Right ventricle myocardium inferior (tissue), 1 donor: ENCODE measurements at regions not wholly inside any gene's neighbourhood (a gene's known extent, or its start where the extent isn't known, plus 50 kb on each side); places are given as distances from the start of the nearest gene placed in this dataset.

Experiments
- ATAC-seq: fragments of 200-7000 bp; cut with Tn5 transposase; one replicate; pipeline ENCODE4 v1.9.1; 2020; ENCODE audit warnings: mild to moderate bottlenecking, moderate library complexity
- DNase-seq: peaks from one replicate; pipeline ENCODE4 v3.0.0; 2021; ENCODE audit errors: missing footprints
- intact Hi-C: fragments of 100-400 bp; cut with DNase I; formaldehyde crosslinking; loops from one replicate; pipeline ENCODE4 v1.11.0; 2022
- donor health status: DM: no; HTN: yes; CAD: no; lungs with severe emphysema.

DNA sequence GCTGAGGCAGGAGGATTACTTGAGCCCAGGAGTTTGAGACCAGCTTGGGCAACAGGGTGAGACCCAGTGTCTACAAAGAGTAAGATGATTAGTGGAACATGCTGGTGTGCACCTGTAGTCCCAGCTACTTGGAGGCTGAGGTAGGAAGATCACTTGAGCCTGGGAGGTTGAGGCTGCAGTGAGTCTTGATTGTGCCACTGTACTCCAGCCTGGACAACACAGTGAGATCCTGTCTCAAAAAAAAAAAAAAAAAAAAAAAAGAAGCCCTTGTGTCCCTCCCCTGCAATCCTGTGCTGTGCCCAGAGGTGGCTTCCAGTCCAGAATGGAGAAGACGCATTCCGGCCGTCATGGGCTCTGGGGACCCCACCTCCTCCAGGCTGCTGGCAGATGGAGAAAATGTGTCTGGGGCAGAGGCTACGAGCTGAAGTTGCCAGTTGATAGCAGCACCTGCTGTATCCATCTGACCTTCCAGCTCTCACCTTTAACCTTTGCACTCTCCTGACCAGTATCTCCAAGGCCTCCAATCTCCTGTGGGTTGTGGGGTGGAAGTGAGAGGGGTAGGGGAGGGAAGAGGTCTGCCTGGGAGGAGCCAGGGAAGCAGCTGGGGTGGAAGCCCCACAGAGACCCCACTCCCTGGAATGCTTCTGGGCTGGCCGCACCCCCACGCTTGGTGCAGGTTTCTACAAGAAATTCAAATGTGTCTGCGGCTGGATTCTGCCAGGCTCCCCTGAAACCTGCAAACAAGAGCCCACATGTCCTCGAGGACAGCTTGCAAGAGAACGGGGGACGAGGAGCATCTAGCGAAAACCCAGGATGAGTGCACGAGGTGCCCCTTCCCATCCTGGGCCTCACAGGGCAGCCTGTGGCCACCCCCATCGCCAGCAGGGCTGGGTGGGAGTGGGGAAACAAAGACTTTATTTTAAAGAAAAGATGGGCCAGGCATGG, 148.3 kb upstream of the IER5L start:
- no peak for DNase-seq
- intact Hi-C loops: no loop called here

DNA sequence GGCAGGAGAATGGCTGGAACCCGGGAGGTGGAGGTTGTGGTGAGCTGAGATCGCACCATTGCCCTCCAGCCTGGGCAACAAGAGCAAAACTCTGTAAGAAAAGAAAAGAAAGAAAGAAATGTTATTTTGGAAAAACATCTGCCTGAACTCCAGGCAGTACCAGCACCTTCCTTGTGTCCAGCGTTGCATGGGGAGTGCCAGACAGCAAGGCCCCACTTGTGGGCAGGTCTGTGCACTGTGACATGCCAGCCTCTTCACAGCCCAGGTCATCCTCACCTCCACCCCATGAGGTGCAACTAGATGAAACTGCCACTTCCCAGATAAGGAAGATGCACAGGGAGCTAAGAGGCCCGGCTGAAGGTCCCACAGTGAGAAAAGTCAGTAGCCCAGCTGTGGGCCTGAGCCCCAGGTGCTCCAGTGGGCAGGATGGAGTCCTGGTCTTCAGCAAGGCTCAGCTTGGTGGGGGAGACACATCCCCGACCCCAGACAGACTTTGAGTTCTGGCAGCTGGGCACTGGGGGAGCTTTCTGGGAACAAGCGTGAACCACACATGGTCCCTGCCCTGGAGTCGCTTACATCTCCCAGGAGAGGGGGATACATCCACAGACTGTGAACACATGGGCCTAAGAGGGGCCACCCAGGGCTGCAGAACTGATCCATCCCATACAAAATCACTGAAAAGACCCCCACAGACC, 146.9 kb upstream of the IER5L start:
- no peak for DNase-seq
- intact Hi-C loops: loop anchor here (5.0 kb wide), 1 partner anchor 287 kb away; no protein-coding TSS in a partner anchor

More for the DNA sequence above, 148.3 kb upstream of the IER5L start:
- ATAC-seq: no peak

DNA sequence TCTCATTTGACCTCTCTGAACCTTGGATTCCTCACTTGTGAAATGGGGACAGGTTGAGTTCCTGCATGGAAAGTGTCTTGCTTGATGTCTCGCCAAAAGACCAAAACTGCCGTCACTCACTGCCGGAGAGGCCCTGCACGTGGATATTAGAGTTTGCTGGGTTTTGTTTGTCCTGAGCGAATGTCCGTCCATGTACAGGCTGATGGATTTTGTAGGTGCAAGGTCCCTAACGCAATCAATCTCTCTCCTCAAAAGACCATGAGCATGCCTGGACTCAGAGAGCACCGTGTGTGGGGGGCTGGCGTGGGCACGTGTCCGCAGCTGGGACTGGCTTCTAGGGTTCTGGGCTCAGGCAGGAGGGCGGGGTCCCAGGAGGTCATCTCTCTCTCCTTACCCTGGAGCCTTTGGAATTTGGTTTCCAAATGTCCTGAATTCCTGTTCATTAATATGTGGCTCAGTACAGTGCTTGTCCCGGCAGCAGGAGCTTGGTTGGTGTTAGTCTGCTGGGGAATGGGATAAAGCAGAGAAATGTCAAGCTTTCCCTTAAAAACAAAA, 146.0 kb upstream of the IER5L start:
- no peak for DNase-seq
- ATAC-seq: no peak
- intact Hi-C loops: loop anchor here (5.0 kb wide), 1 partner anchor 288 kb away; no protein-coding TSS in a partner anchor

More for the DNA sequence above, 146.9 kb upstream of the IER5L start:
- no peak for ATAC-seq

DNA sequence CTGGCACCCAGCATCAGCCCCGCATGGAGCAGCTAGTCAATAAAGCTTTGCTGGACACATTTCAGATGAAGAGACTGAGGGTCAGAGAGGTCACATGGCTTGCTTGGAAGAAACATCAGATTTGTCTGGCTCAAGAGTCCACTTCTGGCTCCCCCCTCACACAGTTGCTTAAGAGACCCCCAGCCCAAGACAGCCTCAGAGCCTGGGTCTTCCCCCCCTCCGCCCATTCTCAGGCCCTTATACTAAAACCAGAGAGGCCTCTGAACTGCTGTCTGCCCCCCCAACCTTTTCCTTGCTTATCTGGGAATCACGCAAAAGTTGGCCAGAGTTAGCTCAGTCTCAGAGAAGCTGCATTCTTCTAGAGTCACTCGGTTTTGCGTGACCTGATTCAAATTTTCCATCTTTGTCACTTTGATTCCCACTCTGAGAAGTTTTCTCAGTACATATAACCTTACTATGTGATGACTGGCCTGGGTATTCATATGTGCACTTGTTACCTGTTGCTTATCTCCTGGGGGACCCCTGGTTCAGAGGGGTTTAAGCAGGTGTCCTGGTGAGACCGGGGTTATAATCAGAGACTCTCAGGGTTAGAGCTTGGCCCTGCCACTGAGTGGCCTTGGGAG, 145.4 kb upstream of the IER5L start:
- DNase-seq (no peak), ATAC-seq (no peak)
- intact Hi-C loops: loop anchor here (5.0 kb wide), 1 partner anchor 289 kb away; no protein-coding TSS in a partner anchor

DNA sequence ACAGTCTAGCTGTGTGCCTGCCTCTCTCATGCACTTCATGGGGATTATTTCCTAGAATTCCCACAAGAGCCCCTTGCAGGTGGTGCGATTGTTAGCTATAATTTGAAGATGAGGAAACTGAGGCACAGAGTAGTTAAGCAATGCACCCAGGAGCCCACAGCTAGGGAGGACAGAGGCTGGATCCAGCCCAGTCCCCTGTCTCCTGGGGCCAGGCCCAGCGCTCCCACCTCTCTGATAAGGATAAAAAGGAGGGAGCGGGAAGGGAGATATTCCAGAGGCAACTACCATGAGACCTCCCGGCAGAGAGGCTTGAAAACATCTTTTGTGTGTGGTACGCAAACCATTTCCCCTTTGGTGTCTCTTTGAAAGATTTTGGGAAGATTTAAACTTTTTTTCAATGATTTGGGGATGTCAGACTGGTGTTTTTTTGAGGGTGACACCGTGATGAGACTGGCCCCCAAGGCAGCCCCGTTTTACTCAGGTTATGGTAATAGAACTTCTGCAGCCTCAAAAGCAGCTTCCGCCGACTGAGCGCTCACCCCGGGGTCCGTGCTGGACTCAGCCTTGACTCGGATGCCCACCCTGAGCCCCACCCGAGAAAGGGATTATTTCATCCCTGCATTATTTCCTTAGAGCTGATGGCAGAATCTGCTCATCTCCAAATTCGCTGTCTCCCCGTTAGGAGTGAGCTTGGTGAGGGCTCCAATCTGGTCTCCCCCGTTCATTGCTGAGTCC, 144.7 kb upstream of the IER5L start:
- ATAC-seq (no peak), DNase-seq (no peak)
- intact Hi-C loops: loop anchor here (5.0 kb wide), 1 partner anchor 289 kb away; no protein-coding TSS in a partner anchor

DNA sequence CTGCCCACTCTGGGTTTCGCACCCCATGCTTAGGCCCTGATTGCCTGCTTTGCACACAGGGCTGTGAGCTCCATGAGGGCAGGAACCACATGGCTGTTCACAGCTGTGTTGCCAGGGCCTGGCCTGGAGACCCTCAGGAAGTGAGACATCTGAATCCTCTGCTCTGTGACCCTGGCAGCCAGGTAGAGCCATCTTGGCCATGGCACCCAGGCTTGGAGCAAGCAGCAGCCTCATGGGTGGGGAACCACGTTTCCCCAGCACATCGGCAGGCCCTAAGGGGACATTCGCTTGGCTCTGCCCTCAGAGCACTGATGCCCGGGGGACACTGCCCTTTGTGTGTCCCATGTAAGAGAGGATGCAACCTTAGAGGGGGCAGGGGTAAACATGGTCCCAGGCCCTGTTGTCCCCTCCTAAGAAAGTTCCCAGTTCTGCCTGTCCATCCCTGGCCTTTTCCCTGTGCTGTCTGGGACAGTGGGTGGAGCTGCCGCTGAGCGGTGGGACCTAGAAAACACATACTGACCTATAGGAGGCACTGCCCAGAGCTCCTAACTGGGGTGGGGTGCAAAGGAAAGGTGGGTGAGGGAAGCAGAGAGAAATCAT, 144.1 kb upstream of the IER5L start:
- intact Hi-C loops: loop anchor here (5.0 kb wide), 1 partner anchor 290 kb away; no protein-coding TSS in a partner anchor
- DNase-seq (no peak), ATAC-seq (no peak)

DNA sequence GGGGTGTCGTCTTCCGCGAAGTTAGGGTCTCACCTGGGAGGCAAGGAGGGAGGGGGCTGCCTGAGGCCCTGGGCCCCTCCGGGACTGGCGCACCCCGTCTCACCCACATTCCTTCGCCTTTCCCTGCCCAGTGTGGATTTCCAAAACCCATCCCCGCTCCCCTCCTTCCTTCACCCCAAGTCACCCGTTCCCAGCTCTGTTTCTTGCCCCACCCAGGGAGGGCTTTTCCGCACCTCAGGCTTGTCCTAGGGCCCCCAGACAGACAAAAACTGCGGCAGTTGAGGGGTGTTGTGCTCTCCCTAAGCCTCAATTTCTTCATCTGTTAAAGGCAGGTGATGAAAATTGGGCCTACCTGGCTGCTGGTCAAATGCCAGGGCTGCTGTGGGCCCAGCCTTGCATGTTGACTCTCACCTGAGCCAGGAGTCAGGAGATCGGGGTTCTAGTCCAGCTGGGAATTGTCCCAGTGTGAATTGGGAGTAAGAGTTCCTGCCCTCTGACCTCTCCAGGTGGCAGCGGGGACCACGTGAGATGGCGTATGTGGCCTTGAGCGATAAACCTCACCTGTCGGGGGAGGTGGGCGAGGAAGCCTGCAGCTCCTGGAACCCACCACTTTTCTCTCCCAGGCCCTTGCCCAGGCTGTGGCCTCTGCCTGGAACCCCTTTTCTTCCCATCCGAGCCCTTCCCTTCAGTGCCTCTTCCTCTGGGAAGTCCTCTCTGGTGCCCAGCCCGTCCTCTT, 143.4 kb upstream of the IER5L start:
- intact Hi-C loops: loop anchor here (2.0 to 5.0 kb wide), 2 partner anchors 143 to 291 kb away; partner anchors contain the start of gene IER5L
- DNase-seq: no peak

DNA sequence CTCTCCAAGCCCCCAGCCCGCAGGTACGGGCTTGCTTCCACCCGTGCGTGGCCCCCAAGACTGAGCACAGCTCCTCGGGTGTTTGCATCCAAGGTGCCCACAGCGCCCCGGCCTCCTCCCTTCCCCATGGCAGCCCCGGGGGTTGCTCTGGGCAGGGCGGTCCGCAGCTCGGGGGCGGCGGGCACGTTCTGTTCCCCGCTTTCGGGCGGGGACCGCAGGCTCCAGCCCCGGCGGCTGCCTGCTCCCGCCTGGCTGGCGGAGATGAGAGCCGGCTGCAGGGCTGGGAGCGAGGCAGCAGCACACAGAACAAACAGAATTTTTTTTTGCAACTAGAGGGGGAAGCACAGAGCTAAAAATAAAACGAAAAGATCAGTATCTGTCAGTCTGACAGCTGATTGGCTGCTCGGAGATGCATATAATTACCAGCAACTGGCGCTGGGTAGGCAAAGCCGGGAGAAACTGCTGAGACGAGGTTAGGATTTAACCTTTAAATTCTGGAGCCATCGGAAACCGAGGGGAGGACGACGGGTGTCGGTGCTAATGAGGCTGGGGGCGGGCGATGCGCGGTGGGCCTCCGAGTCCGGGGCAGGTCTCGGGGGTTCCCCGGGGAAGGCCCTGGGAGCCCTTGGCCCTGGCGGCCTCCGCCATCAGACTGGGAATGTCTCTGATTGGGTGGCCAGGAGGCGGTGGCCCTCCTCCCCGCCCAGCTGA, 142.7 kb upstream of the IER5L start:
- peak; percentile 86 for DNase-seq
- ATAC-seq: peak; percentile 78
- intact Hi-C loops: loop anchor here (2.0 to 5.0 kb wide), 2 partner anchors 142 to 292 kb away; partner anchors contain the start of gene IER5L

More for the DNA sequence above, 143.4 kb upstream of the IER5L start:
- no peak for ATAC-seq

DNA sequence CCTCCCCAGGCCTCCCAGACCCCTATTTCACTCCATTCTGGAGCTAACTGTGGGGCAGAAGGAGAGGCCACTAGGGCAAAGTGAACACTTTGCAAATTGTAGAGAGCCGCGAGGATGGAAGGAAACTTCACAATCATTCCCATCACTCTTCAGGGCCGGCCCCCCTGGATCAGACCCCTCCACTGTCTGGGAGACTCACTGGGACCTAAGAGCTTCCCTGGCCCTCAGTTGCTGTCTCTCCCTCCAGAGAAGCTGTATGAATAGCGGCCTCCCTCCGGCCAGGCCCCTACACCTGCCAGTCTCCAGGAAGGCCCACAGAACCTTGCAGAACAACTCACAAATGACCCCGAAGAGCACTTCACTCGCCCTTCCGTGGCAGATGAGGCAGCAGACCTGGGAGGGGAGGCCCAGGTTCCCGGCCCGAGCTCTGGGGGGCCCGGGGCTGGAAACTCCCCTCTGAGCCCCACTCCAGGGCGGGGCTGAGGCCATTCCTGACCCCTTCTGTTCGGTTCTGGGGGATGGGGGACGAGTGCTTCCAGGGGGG, 141.9 kb upstream of the IER5L start:
- ATAC-seq: peak; percentile 0
- DNase-seq: no peak
- intact Hi-C loops: loop anchor here (2.0 to 5.0 kb wide), 3 partner anchors 68 to 292 kb away; partner anchors contain the start of gene IER5L

DNA sequence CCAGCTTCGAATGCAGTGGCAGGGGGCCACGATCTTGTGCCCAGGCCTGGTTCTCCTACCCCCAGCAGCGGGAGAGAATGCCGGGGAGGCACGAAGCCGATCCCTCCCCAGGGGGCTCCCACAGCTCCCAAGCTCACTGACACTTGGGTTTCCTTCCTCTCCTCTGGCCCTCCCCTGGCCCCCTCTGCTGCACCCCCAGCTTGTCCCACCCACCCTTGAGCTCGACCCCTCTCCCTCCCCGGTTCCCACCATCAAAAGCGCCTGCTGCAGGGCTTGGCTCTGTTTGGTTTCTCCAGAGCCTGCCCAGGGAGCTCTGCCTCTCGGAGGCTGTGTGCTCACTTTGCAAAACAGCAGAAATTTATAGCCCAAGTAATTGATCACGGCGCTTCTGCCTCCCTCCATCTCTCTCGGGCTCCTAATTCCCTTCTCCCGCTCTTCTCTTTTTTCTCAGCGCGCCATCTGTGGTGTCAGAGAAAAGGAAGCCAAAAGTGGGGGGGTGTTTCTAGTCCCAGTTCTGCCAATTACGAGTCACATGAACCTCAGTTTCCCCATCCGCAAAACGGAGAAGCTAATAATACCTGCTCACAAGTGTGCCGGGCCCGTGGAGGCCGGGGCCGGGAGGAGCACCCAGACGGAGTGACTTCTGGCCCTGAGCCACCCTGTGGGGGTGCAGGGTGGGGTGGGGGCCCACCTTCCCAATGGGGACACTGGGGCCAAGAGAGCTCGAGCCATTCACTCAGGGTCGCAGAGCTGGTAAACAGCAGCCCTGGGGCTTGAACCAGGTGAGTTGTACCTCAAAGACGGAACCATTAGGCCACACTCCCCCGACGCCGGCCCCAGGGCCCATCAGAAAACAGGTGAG, 141.2 kb upstream of the IER5L start:
- ATAC-seq (no peak), DNase-seq (no peak)

DNA sequence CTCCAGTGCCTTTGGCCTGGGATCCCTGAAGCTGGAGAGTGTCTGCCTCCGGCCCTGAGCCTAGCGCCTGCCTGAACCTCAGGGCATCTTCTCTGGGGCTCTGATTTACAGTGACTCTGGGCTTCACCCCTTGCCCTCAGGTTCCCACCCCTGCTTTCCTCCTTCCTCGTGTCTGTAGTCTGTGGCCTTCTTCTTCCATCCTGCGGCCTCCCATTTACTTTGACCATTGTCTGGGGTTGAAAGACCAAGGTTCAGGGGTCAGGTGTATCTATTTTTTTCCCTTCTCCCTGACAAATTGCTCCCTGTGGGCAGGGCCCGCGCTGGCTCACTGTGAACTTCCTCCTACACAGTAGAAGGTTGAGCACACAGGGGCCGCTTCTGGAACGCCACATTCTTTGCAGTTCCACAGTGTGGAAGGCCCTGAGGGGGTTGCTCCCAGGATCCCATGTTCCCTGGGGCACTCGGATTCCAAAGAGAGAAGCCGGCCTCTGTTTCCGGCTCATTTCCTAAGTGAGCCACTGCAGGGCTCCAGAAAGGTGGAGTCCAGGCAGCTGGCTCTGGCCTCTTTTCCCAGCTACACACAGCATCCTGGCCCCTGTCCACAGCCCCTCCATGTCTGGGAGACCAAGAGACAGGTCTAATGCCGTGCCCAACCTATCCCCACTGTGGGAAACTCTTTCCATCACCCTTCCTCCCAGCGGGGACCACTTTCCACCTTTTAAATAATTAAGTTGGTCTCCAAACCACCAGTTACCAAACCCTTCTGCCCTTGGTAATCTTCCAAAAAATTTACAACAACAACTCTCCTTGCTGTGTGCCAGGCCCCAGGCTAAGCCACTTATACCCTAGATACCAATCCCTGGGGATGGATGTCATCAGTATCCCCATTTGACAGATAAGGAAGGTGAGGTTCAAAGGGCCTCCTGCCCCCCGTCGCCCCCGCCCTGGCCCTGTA, 140.3 kb upstream of the IER5L start:
- intact Hi-C loops: loop anchor here (5.0 kb wide), 1 partner anchor 66 kb away; no protein-coding TSS in a partner anchor
- DNase-seq (no peak), ATAC-seq (no peak)

More for the DNA sequence above, 141.2 kb upstream of the IER5L start:
- intact Hi-C loops: loop anchor here (5.0 kb wide), 1 partner anchor 67 kb away; no protein-coding TSS in a partner anchor

DNA sequence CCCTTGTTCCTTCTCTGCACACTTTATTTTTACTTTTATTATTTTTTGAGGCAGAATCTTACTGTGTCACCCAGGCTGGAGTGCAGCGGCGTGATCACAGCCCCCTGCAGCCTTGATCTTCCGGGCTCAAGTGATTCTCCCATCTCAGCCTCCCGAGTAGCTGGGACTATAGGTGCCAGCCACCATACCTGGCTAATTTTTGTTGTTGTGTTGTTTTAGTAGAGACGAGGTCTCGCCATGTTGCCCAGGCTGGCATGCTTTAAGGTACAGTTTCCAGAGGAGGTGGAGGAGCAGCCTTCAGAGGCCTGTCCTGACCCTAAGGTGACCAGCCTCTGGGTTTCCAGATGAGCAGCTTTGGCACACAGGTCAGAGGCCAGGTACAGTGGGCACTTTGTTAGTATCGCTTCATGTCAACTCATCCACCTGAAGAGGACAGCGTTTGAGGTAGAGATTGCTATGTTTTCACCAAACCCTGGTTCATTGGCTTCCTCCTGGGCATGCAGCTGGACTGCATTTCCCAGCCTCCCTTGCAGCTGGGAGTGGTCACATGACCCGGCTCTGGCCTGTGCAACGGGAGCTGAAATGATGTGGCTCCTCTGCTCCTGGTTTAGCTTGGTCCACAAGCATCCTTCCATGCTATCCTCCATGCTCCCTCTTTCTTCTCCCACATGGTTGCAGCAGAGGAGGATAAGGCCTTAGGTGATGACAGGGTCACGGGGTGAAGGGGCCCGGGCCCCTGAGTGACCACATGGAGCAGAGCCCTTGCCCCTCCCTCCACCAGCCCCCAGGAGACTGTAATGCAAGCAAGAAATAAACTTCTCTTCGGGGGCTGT, 139.3 kb upstream of the IER5L start:
- no peak for DNase-seq
- no peak for ATAC-seq
- intact Hi-C loops: loop anchor here (5.0 kb wide), 1 partner anchor 65 kb away; no protein-coding TSS in a partner anchor
